HG02884 (cell line): ENCODE measurements at regions not wholly inside any gene's neighbourhood (a gene's known extent, or its start where the extent isn't known, plus 50 kb on each side); places are given as distances from the start of the nearest gene placed in this dataset.

Experiments
- ATAC-seq: cut with Tn5 transposase; IDR thresholded peaks from one replicate; pipeline ENCODE4 v1.9.1; 2021; ENCODE audit warnings: mild to moderate bottlenecking, moderate library complexity; ENCODE audit not compliant: unreplicated experiment

GRCh38 chr6:96460052-96460700 is 61.4 kb upstream of the UFL1 start:
- no peak for ATAC-seq

GRCh38 chr6:96465321-96465903 is 56.2 kb upstream of the UFL1 start:
- peak; percentile 39 for ATAC-seq

DNA sequence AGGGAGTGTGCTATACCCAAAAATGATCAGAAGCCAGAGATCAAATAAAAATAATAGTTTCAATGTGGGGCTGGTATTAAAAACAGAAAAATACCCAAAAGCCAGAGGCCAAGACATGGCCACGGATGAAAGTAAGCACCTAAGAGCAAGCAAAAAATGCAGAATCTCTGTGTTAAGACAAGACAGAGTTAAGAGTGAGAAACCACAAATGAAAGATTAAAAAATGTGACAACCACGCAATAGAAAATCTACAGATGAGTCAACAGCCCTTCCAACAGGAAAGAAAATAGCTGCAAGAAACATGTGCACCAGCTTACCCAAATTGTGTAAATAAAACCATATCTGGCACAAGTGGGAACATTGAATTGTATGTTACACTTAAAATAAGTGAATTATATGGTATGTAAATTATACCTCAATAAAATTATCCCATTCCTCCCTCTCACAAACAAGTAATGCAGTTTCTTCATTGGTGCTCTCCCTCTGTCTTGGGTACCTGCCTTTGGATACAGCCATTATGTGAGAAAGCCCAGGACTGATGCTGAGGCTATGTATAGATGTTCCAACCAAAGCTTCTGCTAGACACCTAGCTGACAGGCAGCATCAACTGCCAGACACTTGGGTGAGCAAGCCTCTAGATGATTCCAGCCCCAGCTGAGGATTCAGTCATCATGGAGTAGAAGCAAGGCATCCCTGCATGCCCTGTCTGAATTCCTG is 55.3 kb upstream of the UFL1 start:
- peak; percentile 65 for ATAC-seq

DNA sequence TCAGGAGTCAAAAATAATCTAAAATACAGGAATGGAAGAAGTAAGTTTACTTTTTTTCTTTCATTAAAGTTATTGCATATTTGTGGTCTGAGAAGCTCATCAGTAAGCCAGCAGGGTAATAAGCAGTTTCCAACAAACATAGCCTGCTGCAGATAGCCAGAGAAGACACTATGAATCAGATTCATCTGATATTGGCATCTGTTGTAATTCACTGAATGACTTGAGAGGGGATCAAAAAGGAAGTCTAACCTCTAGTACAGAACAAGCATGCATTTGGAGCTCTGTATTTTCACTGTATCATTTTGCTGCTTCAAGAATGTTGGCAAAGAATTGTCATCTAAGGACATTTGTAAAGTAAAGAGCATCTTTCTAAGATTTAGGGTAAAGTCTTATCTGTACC is 53.8 kb upstream of the UFL1 start:
- no peak for ATAC-seq

DNA sequence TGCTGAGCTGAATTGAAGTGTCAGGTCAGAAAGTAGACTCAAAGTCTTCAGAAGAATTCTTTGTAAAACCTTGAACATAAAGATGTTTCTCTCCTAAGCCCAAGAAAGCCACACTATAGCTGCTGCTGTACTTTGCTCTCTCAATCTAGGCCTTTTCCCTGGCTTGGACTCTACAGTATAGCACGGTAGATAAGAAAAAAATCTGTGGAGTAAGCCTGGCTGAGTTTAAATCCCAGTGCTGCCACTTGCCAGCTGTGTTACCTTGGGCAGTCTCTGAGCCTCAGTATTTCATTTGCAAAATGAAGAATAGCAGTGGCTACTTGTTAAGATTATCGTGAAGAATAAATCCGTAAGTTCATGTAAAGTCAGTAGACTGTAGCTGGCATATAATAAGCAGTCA is 53.3 kb upstream of the UFL1 start:
- ATAC-seq: no peak

DNA sequence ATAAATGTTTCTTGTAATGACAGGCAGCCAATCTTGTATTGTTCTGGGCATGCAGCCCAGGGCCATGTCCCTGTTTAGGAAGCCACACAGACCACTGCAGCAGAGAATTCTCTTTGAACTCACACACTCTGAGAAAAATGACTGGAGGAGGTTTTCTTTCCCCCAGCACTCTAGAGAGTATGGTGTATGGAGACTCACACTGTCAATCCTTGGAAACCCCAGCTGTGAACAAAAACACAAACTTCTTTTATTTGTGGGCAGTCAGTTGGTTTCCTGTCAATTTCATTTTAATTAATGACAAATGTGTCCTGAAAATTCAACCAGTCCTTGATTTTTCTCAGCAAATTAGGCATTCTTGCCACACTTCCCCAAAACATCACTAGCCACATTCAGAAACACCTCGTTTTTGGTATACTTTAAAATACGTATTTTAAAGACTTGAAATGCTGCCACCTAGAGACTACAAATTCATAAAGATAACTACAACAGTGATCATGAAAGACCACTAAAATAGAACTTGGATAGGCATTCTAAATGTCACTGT is 52.9 kb upstream of the UFL1 start:
- ATAC-seq: no peak

- ATAC-seq: no peak
Measured at GRCh38 chr6:96469312-96469711, 52.3 kb upstream of the UFL1 start.

DNA sequence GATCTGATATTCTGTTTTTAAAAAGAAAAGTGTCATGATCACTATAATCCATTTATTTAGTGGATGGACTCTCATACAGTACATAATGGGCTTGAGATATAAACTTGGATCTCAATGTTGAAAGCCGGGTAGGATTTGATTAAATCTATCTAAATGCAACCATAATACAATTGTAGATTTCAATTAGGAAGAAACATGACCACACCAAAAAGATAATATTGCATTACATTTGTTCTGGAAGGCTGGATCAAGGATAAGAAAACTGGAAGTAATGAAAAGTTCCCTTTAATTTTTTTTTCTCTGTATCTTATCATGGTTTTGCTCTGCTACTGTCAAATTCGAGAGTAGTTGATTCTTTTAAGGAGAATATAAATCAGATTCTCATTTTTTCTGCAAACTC is 51.3 kb upstream of the UFL1 start:
- no peak for ATAC-seq
